ENCODE measurements at regions not wholly inside any gene's neighbourhood (a gene's known extent, or its start where the extent isn't known, plus 50 kb on each side); places are given as distances from the start of the nearest gene placed in this dataset.
"Not testable (repeated sequence)": the region's sequence is repeated elsewhere in the genome, so short reads cannot be mapped to it uniquely, and the experiment has no call there.

- ChIA-PET CTCF (no interaction called here), POLR2A (no interaction called here)
Observed at GRCh38 chr4:159900562-159900961, 797.7 kb downstream of the RAPGEF2 start.

GRCh38 chr4:159902648-159903047, 799.8 kb downstream of the RAPGEF2 start:
- ChIA-PET CTCF (no interaction called here), POLR2A (no interaction called here)

- POLR2A ChIA-PET, result no interaction called here
Observed at GRCh38 chr4:159904906-159905305, 802.0 kb downstream of the RAPGEF2 start.

GRCh38 chr4:159906051-159906450, 803.2 kb downstream of the RAPGEF2 start:
- ChIA-PET POLR2A (no interaction called here), CTCF (interaction anchor here (1.2 kb wide), 1 partner anchor 18 kb away, joined by 3 read pairs; no protein-coding TSS in a partner anchor)

More at GRCh38 chr4:159904906-159905305, 802.0 kb downstream of the RAPGEF2 start:
- CTCF ChIA-PET, result no interaction called here

GRCh38 chr4:159906517-159906916, 803.6 kb downstream of the RAPGEF2 start:
- POLR2A ChIA-PET, result no interaction called here
- CTCF ChIA-PET, result interaction anchor here (1.2 kb wide), 1 partner anchor 19 kb away, joined by 3 read pairs; no protein-coding TSS in a partner anchor

DNA sequence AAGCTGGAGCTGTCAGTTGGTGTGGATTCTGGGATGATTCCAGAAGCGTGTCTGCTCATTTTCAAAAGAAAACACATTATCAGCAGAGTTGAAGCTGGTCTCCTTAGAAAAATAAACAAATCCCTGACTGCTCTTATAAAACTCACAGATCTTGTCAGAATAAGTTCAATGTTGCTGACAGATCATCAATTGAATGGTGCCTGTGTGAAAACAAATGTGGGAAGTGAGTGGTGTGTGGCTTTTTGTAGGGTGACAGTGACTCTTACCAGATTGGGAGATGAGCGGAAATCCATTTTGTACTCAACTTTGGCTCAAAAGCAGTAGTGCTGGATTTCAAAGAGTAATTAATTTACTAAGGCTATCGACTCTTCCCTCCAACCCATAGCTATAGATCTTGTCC, 807.8 kb downstream of the RAPGEF2 start:
- POLR2A ChIA-PET, result no interaction called here

GRCh38 chr4:159922119-159922518, 819.2 kb downstream of the RAPGEF2 start:
- ChIA-PET POLR2A (no interaction called here), CTCF (no interaction called here)

More for the DNA sequence above, 807.8 kb downstream of the RAPGEF2 start:
- CTCF ChIA-PET, result no interaction called here

DNA sequence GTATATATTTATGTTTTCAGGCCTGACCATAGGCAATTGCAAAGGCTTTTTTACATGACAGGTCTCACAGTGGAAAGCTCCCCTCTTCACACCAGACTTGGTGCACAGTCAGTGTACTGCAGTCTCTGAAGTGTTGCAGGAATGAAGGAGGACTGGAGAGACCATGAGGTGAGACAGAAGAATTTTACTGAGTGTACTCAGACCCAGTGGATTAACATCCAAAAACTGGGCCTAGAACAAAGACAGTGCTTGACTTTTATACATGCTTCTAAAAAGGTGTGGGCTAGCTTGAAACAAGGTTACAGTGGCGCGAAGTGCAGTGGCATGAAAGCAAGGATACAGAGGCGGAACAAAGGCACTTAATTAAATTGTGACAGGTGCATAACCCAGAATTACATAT, 822.9 kb downstream of the RAPGEF2 start:
- ChIA-PET POLR2A (no interaction called here), CTCF (no interaction called here)

DNA sequence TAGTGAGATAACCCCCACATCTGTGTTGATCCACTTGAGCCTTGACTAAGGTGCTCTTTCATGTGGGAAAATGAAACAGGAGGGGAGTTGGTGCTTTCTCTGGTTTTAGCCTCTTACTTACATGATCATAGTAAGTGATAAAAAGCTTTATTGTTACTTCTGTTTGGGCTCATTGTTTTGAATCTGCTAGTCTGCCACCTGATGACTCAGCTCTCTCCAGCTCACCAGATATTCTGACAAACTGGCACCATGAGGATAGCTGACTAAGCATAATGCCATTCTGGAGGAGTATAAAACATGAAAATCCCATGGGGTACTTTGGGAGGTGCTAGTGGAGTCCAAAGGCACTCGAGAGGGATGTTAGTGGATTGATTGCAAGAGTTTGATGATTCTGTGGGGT, 824.0 kb downstream of the RAPGEF2 start:
- ChIA-PET CTCF (interaction anchor here (0.6 kb wide), 1 partner anchor 258 kb away, joined by 6 read pairs; no protein-coding TSS in a partner anchor), POLR2A (no interaction called here)

GRCh38 chr4:159927781-159928180, 824.9 kb downstream of the RAPGEF2 start:
- POLR2A ChIA-PET, result no interaction called here
- CTCF ChIA-PET, result no interaction called here

DNA sequence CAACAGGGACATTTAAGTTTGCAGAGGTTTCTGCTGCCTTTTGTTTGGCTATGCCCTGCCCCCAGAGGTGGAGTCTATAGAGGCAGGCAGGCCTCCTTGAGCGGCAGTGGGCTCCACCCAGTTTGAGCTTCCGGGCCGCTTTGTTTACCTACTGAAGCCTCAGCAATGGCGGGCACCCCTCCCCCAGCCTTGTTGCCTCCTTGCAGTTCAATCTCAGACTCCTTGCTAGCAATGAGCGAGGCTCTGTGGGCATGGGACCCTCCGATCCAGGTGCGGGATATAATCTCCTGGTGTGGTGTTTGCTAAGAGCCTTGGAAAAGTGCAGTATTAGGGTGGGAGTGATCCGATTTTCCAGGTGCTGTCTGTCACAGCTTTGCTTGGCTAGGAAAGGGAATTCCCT, 831.7 kb downstream of the RAPGEF2 start:
- CTCF ChIA-PET, result not testable (repeated sequence)

DNA sequence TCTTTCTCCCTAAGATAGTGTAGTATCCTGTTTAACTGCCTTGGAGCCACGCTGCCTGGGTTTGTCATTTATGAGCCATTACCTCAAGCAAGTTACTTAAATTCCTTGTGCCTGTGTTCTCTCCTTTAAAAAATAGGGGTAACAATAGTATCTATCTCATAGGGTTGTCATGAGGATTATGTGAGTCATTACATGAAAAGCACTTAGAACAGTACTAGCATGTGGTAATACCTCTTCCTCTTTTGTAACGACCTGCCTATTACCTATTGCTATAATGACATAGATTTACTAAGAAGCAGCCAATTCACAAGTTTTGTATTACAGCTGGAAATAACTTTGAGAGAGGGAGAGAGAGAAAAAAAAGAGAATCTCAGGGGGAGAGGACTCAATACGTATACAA, 834.7 kb downstream of the RAPGEF2 start:
- CTCF ChIA-PET, result no interaction called here
- POLR2A ChIA-PET, result no interaction called here

More for the DNA sequence above, 831.7 kb downstream of the RAPGEF2 start:
- POLR2A ChIA-PET, result not testable (repeated sequence)

GRCh38 chr4:159939681-159940080, 836.8 kb downstream of the RAPGEF2 start:
- POLR2A ChIA-PET, CTCF ChIA-PET: not testable (repeated sequence)

DNA sequence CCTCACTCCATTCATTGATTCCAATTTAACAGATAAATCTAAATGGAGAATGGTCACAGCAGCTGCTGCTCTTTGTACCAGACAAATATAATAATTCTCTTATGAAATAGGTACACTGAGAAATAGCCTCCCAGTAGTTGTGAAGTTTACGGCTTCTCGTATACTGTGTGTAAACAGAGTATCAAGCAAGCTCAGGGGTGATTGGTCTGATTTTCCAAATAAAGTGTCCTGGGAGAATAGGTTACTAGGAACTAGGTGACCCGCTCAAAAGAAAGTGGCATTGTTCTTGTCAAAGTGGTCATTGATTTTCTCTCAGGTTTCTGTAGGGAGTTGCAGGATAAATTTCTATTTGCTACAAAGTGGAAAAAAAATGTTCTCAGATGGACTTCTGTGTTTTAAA, 838.2 kb downstream of the RAPGEF2 start:
- POLR2A ChIA-PET, result no interaction called here
- CTCF ChIA-PET, result interaction anchor here (0.6 kb wide), 1 partner anchor 118 kb away, joined by 4 read pairs; no protein-coding TSS in a partner anchor

GRCh38 chr4:159944477-159944876, 841.6 kb downstream of the RAPGEF2 start:
- CTCF ChIA-PET, result no interaction called here
- POLR2A ChIA-PET, result no interaction called here

DNA sequence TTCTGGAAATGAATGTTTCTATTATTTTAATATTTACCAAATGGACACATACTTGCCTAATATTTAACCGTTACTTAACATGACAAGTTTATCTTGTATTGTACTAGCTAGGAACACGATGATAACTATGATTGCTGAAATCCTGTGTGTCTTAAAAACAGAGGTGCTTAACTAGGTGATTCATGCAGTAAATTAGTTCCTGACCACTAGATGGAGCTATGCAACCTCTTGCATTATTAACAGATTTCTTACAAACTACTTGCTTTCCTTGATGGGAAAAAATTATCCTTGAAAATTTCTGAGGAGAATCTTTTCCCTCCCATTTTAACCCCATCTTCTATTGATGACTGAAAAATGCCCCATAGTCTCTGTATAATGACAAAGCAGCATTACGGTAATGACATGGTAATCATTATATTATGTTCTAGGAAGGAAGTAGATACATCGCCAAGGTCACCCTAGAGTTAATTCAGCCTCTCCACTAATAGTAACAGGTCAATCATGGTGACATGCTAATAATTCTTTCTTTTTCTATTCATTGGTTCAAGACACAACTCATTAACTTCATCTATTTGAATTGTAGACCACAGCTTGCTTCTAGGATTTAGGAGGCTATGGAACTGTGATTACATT, 844.2 kb downstream of the RAPGEF2 start:
- ChIA-PET POLR2A (no interaction called here), CTCF (no interaction called here)

GRCh38 chr4:159950707-159951106, 847.8 kb downstream of the RAPGEF2 start:
- POLR2A ChIA-PET, result no interaction called here
- CTCF ChIA-PET, result no interaction called here

DNA sequence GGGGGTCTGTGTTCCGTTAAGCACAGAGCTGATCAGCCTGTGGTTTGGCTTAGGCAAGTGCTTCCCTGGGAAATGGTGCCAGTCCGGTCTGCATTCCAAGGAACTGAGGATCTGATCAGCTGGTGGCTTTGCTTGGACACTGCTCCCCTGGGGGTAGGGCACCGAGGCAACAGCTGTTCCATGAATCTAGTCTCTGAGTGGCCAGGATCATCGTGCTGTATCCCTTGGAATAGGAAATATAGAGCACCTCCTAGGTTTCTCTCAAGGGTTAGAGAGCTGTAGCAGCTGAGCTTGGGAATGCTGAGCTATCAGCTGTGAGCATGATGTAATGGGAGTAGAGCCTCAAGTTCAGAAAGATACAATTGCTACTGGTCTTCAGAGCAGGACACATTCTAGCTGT, 863.9 kb downstream of the RAPGEF2 start:
- CTCF ChIA-PET, result no interaction called here
- POLR2A ChIA-PET, result no interaction called here

DNA sequence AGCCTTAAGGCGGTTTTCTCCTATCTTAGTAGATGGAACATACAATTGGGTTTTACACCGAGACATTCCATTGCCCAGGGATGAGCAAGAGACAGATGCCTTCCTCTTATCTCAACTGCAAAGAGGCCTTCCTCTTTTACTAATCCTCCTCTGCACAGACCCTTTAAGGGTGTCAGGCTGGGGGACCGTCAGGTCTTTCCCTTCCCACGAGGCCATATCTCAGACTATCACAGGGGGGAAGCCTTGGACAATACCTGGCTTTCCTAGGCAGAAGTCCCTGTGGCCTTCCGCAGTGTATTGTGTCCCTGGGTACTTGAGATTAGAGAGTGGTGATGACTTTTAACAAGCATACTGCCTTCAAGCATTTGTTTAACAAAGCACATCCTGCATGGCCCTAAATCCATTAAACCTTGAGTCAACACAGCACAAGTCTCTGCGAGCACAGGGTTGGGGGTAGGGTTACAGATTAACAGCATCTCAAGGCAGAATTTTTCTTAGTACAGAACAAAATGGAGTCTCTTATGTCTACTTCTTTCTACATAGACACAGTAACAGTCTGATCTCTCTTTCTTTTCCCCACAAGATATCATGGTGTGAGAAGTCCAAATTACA, 874.1 kb downstream of the RAPGEF2 start:
- CTCF ChIA-PET, POLR2A ChIA-PET: not testable (repeated sequence)

- CTCF ChIA-PET, result no interaction called here
- POLR2A ChIA-PET, result no interaction called here
Observed at GRCh38 chr4:159977907-159978617, 875.2 kb downstream of the RAPGEF2 start.

GRCh38 chr4:159979351-159979750, 876.5 kb downstream of the RAPGEF2 start:
- ChIA-PET CTCF (no interaction called here), POLR2A (no interaction called here)

All from activated CD8-positive, alpha-beta memory T cell treated with anti-CD3 and anti-CD28 coated beads for 36 hours (primary cell).